ENCODE measurements at regions not wholly inside any gene's neighbourhood (a gene's known extent, or its start where the extent isn't known, plus 50 kb on each side); places are given as distances from the start of the nearest gene placed in this dataset.

- DNase-seq (no peak), FAIRE-seq (no peak)
- no peaks in the 10 kb centered on the region for H3K4me1 ChIP-seq (ENCODE audit: control insufficient read depth in 2 of 3, insufficient read depth in 2 of 3, low read depth in 1 of 3, low read length in 3 of 3)
- H3K27me3 ChIP-seq (ENCODE audit: control insufficient read depth, insufficient read depth, low read length) = no peaks in the 10 kb centered on the region
- H3K4me3 ChIP-seq (ENCODE audit: low read length in 3 of 3) = no peak overlapping the region
- H3K36me3 ChIP-seq (ENCODE audit: control insufficient read depth in 2 of 3, insufficient read depth in 3 of 3, low read length in 3 of 3) = no peaks in the 10 kb centered on the region
- no peaks in the 10 kb centered on the region for H3K9me3 ChIP-seq (ENCODE audit: control insufficient read depth in 2 of 3, insufficient read depth in 1 of 3, low read length in 3 of 3)
- intact Hi-C loops (cut with DNase I) = no loop called here
- no peak overlapping the region for H3K27ac ChIP-seq (ENCODE audit: low read depth in 2 of 2, low read length in 2 of 2)
- H3K9ac ChIP-seq (ENCODE audit: low read length in 3 of 3) = no peak overlapping the region
- no peak for TF ChIP-seq CTCF (IDR thresholded peaks at IDR 0.05; ENCODE audit: borderline replicate concordance, extremely low read depth, insufficient read depth)
These were observed 367.9 kb upstream of the BCHE start for GRCh38 chr3:166205158-166205557.

- Histone ChIP-seq H3K4me1 (ENCODE audit: control insufficient read depth in 2 of 3, insufficient read depth in 2 of 3, low read depth in 1 of 3, low read length in 3 of 3) (no peaks in the 10 kb centered on the region), H3K27ac (ENCODE audit: low read depth in 2 of 2, low read length in 2 of 2) (no peak overlapping the region), H3K27me3 (ENCODE audit: control insufficient read depth, insufficient read depth, low read length) (no peaks in the 10 kb centered on the region), H3K9ac (ENCODE audit: low read length in 3 of 3) (no peak overlapping the region), H3K4me3 (ENCODE audit: low read length in 3 of 3) (no peak overlapping the region), H3K36me3 (ENCODE audit: control insufficient read depth in 2 of 3, insufficient read depth in 3 of 3, low read length in 3 of 3) (no peaks in the 10 kb centered on the region), H3K9me3 (ENCODE audit: control insufficient read depth in 2 of 3, insufficient read depth in 1 of 3, low read length in 3 of 3) (no peaks in the 10 kb centered on the region)
- FAIRE-seq = no peak
- intact Hi-C loops (cut with DNase I) = no loop called here
- DNase-seq = no peak
- TF ChIP-seq CTCF (IDR thresholded peaks at IDR 0.05; ENCODE audit: borderline replicate concordance, extremely low read depth, insufficient read depth) = no peak
These were observed 364.3 kb upstream of the BCHE start for GRCh38 chr3:166201476-166201875.

GRCh38 chr3:166199491-166199890 lies 362.3 kb upstream of the BCHE start:
- FAIRE-seq (no peak), DNase-seq (no peak)
- intact Hi-C loops (cut with DNase I) = no loop called here
- Histone ChIP-seq H3K9me3 (ENCODE audit: control insufficient read depth in 2 of 3, insufficient read depth in 1 of 3, low read length in 3 of 3) (no peaks in the 10 kb centered on the region), H3K36me3 (ENCODE audit: control insufficient read depth in 2 of 3, insufficient read depth in 3 of 3, low read length in 3 of 3) (no peaks in the 10 kb centered on the region), H3K9ac (ENCODE audit: low read length in 3 of 3) (no peak overlapping the region), H3K27me3 (ENCODE audit: control insufficient read depth, insufficient read depth, low read length) (no peaks in the 10 kb centered on the region), H3K27ac (ENCODE audit: low read depth in 2 of 2, low read length in 2 of 2) (no peak overlapping the region), H3K4me1 (ENCODE audit: control insufficient read depth in 2 of 3, insufficient read depth in 2 of 3, low read depth in 1 of 3, low read length in 3 of 3) (no peaks in the 10 kb centered on the region), H3K4me3 (ENCODE audit: low read length in 3 of 3) (no peak overlapping the region)
- no peak for TF ChIP-seq CTCF (IDR thresholded peaks at IDR 0.05; ENCODE audit: borderline replicate concordance, extremely low read depth, insufficient read depth)

GRCh38 chr3:166195808-166196207 lies 358.6 kb upstream of the BCHE start:
- Histone ChIP-seq H3K27me3 (ENCODE audit: control insufficient read depth, insufficient read depth, low read length) (no peaks in the 10 kb centered on the region), H3K9ac (ENCODE audit: low read length in 3 of 3) (no peak overlapping the region), H3K4me1 (ENCODE audit: control insufficient read depth in 2 of 3, insufficient read depth in 2 of 3, low read depth in 1 of 3, low read length in 3 of 3) (no peaks in the 10 kb centered on the region), H3K36me3 (ENCODE audit: control insufficient read depth in 2 of 3, insufficient read depth in 3 of 3, low read length in 3 of 3) (no peaks in the 10 kb centered on the region), H3K4me3 (ENCODE audit: low read length in 3 of 3) (no peak overlapping the region), H3K27ac (ENCODE audit: low read depth in 2 of 2, low read length in 2 of 2) (no peak overlapping the region), H3K9me3 (ENCODE audit: control insufficient read depth in 2 of 3, insufficient read depth in 1 of 3, low read length in 3 of 3) (no peaks in the 10 kb centered on the region)
- no peak for TF ChIP-seq CTCF (IDR thresholded peaks at IDR 0.05; ENCODE audit: borderline replicate concordance, extremely low read depth, insufficient read depth)
- DNase-seq (no peak), FAIRE-seq (no peak)
- intact Hi-C loops (cut with DNase I) = no loop called here
